Uterus (tissue), 3 donors: ENCODE measurements at regions not wholly inside any gene's neighbourhood (a gene's known extent, or its start where the extent isn't known, plus 50 kb on each side); places are given as distances from the start of the nearest gene placed in this dataset.

Experiments used
- DNase-seq, 2 donors: peaks; one replicate each; pipeline ENCODE4 v3.0.0-alpha.2; 2019 to 2020
- H3K27ac ChIP-seq, 2 donors: fragments of 200-600 bp; sonication (generic); 1 replicate in 1 of 2; 2 replicates in 1 of 2; pipeline ENCODE4 v1.5.1; 2016 to 2018
- H3K27me3 ChIP-seq, 2 donors: fragments of 200-600 bp; sonication (generic); one replicate each; pipeline ENCODE4 v1.5.1; 2018 to 2019; ENCODE audit warnings: control low read depth in 1 of 2
- H3K36me3 ChIP-seq, 2 donors: fragments of 200-600 bp; sonication (generic); one replicate each; pipeline ENCODE4 v1.5.1; 2019; ENCODE audit warnings: control low read depth in 1 of 2
- H3K4me1 ChIP-seq, 2 donors: fragments of 200-600 bp; sonication (generic); one replicate each; pipeline ENCODE4 v1.5.1; 2018 to 2019; ENCODE audit warnings: control low read depth in 1 of 2
- H3K4me3 ChIP-seq, 2 donors: fragments of 200-600 bp; sonication (generic); 1 replicate in 1 of 2; 2 replicates in 1 of 2; pipeline ENCODE4 v1.5.1; 2018 to 2019; ENCODE audit warnings: mild to moderate bottlenecking in 1 of 2
- H3K9me3 ChIP-seq, 2 donors: fragments of 200-600 bp; sonication (generic); one replicate each; pipeline ENCODE4 v1.5.1; 2019; ENCODE audit warnings: control low read depth in 1 of 2
- CTCF ChIP-seq, 4 experiments: fragments of 200-600 bp in 2 of 4; fragments of 450-650 bp in 2 of 4; sonication (generic) in 2 of 4; IDR thresholded peaks; one replicate each; pipeline ENCODE4 v1.5.1; 2016 to 2019; ENCODE audit warnings: antibody characterized with exemption in 4 of 4, mild to moderate bottlenecking in 2 of 4, moderate library complexity in 1 of 4
- POLR2A ChIP-seq, 2 donors: fragments of 450-650 bp; IDR thresholded peaks; one replicate each; pipeline ENCODE4 v1.6.1; 2016; ENCODE audit warnings: antibody characterized with exemption in 2 of 2, mild to moderate bottlenecking in 1 of 2, moderate library complexity in 1 of 2
- intact Hi-C: fragments of 100-400 bp; cut with DNase I; formaldehyde crosslinking; loops from one replicate; pipeline ENCODE4 v1.15.1; 2023; ENCODE audit warnings: low total_unique reads
- donor health status: DM: yes; HTN: yes; CAD: no.

GRCh38 chr12:46892034-46892705, 66.4 kb upstream of the SLC38A4 start:
- no peak for TF ChIP-seq POLR2A (IDR thresholded peaks at IDR 0.05)
- no peak for TF ChIP-seq CTCF (IDR thresholded peaks at IDR 0.05)
- Histone ChIP-seq H3K27ac (no peak overlapping the region), H3K9me3 (no peaks in the 10 kb centered on the region), H3K4me1 (peaks cover 0 to 9% of the 10 kb centered on the region in 2 donors), H3K27me3 (no peaks in the 10 kb centered on the region), H3K4me3 (no peak overlapping the region), H3K36me3 (no peaks in the 10 kb centered on the region)
- intact Hi-C loops = no loop called here
- DNase-seq = no peak

GRCh38 chr12:46892887-46893286, 67.1 kb upstream of the SLC38A4 start:
- DNase-seq = no peak
- no peak overlapping the region for H3K27ac ChIP-seq
- intact Hi-C loops = no loop called here
- H3K9me3 ChIP-seq = no peaks in the 10 kb centered on the region
- H3K4me3 ChIP-seq = no peak overlapping the region
- H3K36me3 ChIP-seq = no peaks in the 10 kb centered on the region
- H3K27me3 ChIP-seq = no peaks in the 10 kb centered on the region
- TF ChIP-seq CTCF (IDR thresholded peaks at IDR 0.05) (no peak), POLR2A (IDR thresholded peaks at IDR 0.05) (no peak)
- peaks cover 0 to 9% of the 10 kb centered on the region in 2 donors for H3K4me1 ChIP-seq

GRCh38 chr12:46893434-46893833, 67.6 kb upstream of the SLC38A4 start:
- Histone ChIP-seq H3K27ac (no peak overlapping the region), H3K4me3 (no peak overlapping the region), H3K27me3 (no peaks in the 10 kb centered on the region), H3K4me1 (peaks cover 0 to 9% of the 10 kb centered on the region in 2 donors), H3K9me3 (no peaks in the 10 kb centered on the region), H3K36me3 (no peaks in the 10 kb centered on the region)
- TF ChIP-seq CTCF (IDR thresholded peaks at IDR 0.05) (no peak), POLR2A (IDR thresholded peaks at IDR 0.05) (no peak)
- no peak for DNase-seq
- intact Hi-C loops = no loop called here

GRCh38 chr12:46895726-46896125, 69.9 kb upstream of the SLC38A4 start:
- Histone ChIP-seq H3K4me3 (no peak overlapping the region), H3K9me3 (no peaks in the 10 kb centered on the region), H3K36me3 (no peaks in the 10 kb centered on the region), H3K27me3 (no peaks in the 10 kb centered on the region), H3K27ac (no peak overlapping the region), H3K4me1 (peaks cover 0 to 9% of the 10 kb centered on the region in 2 donors)
- intact Hi-C loops = loop anchor here (2.0 kb wide), 1 partner anchor 21 kb away; no protein-coding TSS in a partner anchor
- TF ChIP-seq POLR2A (IDR thresholded peaks at IDR 0.05) = no peak
- no peak for TF ChIP-seq CTCF (IDR thresholded peaks at IDR 0.05)
- DNase-seq = no peak

- no peak overlapping the region for H3K4me3 ChIP-seq
- H3K36me3 ChIP-seq = no peaks in the 10 kb centered on the region
- no peaks in the 10 kb centered on the region for H3K27me3 ChIP-seq
- peaks cover 0 to 9% of the 10 kb centered on the region in 2 donors for H3K4me1 ChIP-seq
- H3K27ac ChIP-seq = no peak overlapping the region
- H3K9me3 ChIP-seq = no peaks in the 10 kb centered on the region
- TF ChIP-seq POLR2A (IDR thresholded peaks at IDR 0.05) (no peak), CTCF (IDR thresholded peaks at IDR 0.05) (no peak)
- intact Hi-C loops = loop anchor here (2.0 kb wide), 1 partner anchor 20 kb away; no protein-coding TSS in a partner anchor
- DNase-seq = no peak
Measured at GRCh38 chr12:46896680-46897079, 70.9 kb upstream of the SLC38A4 start.
